Hepatocyte (in vitro differentiated cells): ENCODE measurements at regions not wholly inside any gene's neighbourhood (a gene's known extent, or its start where the extent isn't known, plus 50 kb on each side); places are given as distances from the start of the nearest gene placed in this dataset.

Experiments used
- EZH2 ChIP-seq: fragments of 200-600 bp; sonication (generic); IDR thresholded peaks from 2 replicates; pipeline ENCODE4 v1.6.1; 2016; ENCODE audit warnings: antibody characterized with exemption, mild to moderate bottlenecking, borderline replicate concordance
- EZH2phosphoT487 ChIP-seq: fragments of 200-600 bp; sonication (generic); IDR thresholded peaks from one replicate; pipeline ENCODE4 v1.6.1; 2018; ENCODE audit warnings: antibody characterized with exemption, mild to moderate bottlenecking, low read depth, moderate library complexity; ENCODE audit not compliant: unreplicated experiment, severe bottlenecking
- TF ChIP-seq, protein P1 (sequence below): fragments of 200-600 bp; sonication (generic); IDR thresholded peaks from 2 replicates; pipeline ENCODE4 v1.5.1; 2016; ENCODE audit warnings: antibody characterized with exemption, mild to moderate bottlenecking; ENCODE audit not compliant: poor library complexity

- TF ChIP-seq, protein P1, sequence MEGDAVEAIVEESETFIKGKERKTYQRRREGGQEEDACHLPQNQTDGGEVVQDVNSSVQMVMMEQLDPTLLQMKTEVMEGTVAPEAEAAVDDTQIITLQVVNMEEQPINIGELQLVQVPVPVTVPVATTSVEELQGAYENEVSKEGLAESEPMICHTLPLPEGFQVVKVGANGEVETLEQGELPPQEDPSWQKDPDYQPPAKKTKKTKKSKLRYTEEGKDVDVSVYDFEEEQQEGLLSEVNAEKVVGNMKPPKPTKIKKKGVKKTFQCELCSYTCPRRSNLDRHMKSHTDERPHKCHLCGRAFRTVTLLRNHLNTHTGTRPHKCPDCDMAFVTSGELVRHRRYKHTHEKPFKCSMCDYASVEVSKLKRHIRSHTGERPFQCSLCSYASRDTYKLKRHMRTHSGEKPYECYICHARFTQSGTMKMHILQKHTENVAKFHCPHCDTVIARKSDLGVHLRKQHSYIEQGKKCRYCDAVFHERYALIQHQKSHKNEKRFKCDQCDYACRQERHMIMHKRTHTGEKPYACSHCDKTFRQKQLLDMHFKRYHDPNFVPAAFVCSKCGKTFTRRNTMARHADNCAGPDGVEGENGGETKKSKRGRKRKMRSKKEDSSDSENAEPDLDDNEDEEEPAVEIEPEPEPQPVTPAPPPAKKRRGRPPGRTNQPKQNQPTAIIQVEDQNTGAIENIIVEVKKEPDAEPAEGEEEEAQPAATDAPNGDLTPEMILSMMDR, result no peak
- TF ChIP-seq EZH2phosphoT487 (no peak), EZH2 (no peak)
These were observed 194.9 kb upstream of the ZNF608 start for GRCh38 chr5:124941051-124942049.
